Endodermal cell (in vitro differentiated cells): ENCODE measurements at regions not wholly inside any gene's neighbourhood (a gene's known extent, or its start where the extent isn't known, plus 50 kb on each side); places are given as distances from the start of the nearest gene placed in this dataset.

Experiments used
- DNase-seq: peaks from one replicate; pipeline ENCODE4 v3.0.0-alpha.2; 2017
- H3K27ac ChIP-seq: 2 replicates; pipeline ENCODE4 v1.5.1; 2013; ENCODE audit warnings: mild to moderate bottlenecking, low read depth, low read length, moderate library complexity
- H3K27me3 ChIP-seq: 2 replicates; pipeline ENCODE4 v1.6.1; 2013; ENCODE audit warnings: mild to moderate bottlenecking, low read length, moderate library complexity; ENCODE audit not compliant: insufficient read depth, control insufficient read depth, poor library complexity, severe bottlenecking
- H3K36me3 ChIP-seq: 2 replicates; pipeline ENCODE4 v1.7.0; 2013; ENCODE audit warnings: mild to moderate bottlenecking, low read length, moderate library complexity; ENCODE audit not compliant: control insufficient read depth, insufficient read depth
- H3K4me1 ChIP-seq: one replicate; pipeline ENCODE4 v1.7.0; 2013; ENCODE audit warnings: low read length; ENCODE audit not compliant: control insufficient read depth, insufficient read depth
- H3K4me3 ChIP-seq: 2 replicates; pipeline ENCODE4 v1.5.1; 2013; ENCODE audit warnings: mild to moderate bottlenecking, low read length, moderate library complexity
- H3K9ac ChIP-seq: 2 replicates; pipeline ENCODE4 v1.6.1; 2013; ENCODE audit warnings: mild to moderate bottlenecking, low read length, moderate library complexity; ENCODE audit not compliant: poor library complexity, severe bottlenecking; ENCODE audit errors: extremely low read depth
- H3K9me3 ChIP-seq: 2 replicates; pipeline ENCODE4 v1.6.1; 2013; ENCODE audit warnings: mild to moderate bottlenecking, low read length, moderate library complexity; ENCODE audit not compliant: control insufficient read depth
- H3K27ac Mint-ChIP-seq: 2 replicates; pipeline ENCODE4 v1.8.0; 2020; ENCODE audit warnings: mixed read lengths
- H3K27me3 Mint-ChIP-seq: 2 replicates; pipeline ENCODE4 v1.8.0; 2021; ENCODE audit warnings: mild to moderate bottlenecking, mixed read lengths; ENCODE audit not compliant: insufficient read depth
- H3K36me3 Mint-ChIP-seq: 2 replicates; pipeline ENCODE4 v1.8.0; 2020; ENCODE audit warnings: low read depth, mixed read lengths
- H3K4me1 Mint-ChIP-seq: 2 replicates; pipeline ENCODE4 v1.8.0; 2020; ENCODE audit warnings: mixed read lengths
- H3K4me3 Mint-ChIP-seq: 2 replicates; pipeline ENCODE4 v1.8.0; 2020; ENCODE audit warnings: mild to moderate bottlenecking, moderate library complexity, mixed read lengths
- H3K9me3 Mint-ChIP-seq: 2 replicates; pipeline ENCODE4 v1.8.0; 2020; ENCODE audit warnings: mild to moderate bottlenecking, mixed read lengths
- WGBS, 2 experiments: methylation state at CpG; one replicate each; pipeline versions ENCODE4 v1.1.5 to v1.1.7; 2013; ENCODE audit warnings: missing lambda C conversion rate in 2 of 2, mixed read lengths in 1 of 2; ENCODE audit not compliant: insufficient coverage in 1 of 2, insufficient read length in 1 of 2; 5-methylcytosine and 5-hydroxymethylcytosine counted together
- TF ChIP-seq, protein P1 (sequence below): fragments of 200-600 bp; sonication (generic); conservative IDR thresholded peaks from 2 replicates; pipeline ENCODE4 v1.5.0; 2021; ENCODE audit warnings: antibody characterized with exemption, mild to moderate bottlenecking

DNA sequence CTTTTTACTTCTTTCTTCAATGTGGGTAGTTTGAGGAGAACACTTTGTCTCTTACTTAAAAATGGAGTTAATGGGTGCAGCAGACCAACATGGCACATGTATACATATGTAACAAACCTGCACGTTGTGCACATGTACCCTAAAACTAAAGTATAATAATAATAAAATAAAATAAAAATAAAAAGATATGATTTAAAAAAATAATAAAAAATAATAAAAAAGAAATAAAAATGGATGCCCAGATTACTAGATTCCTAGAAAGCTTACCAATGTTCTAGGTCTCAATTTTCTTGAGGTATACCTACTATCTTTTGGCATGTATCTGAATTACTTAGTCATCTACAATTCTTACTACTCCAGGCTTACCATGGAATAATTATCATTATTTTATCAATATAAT is 2001.6 kb upstream of the CDH9 start:
- no CpG with 5 or more reads among the region's 1 CpG for WGBS, 2 experiments

DNA sequence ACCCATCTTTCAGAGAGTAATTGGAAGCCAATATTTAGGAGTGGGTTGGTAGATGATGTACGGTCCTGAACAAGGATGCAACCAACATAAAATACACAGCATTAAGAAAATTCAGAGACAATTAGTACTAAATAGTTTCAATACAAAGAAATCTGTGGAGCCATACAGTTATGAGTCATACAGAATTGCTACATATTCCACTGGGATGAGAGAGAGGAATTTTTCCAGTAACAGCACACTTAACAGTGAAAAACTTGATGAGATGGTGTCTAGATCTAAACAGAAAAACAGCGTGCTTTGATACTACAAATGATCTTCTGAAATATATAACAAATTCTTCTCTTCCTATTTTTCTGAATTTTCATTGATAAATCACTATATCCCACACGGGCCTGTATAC is 1999.3 kb upstream of the CDH9 start:
- H3K36me3 Mint-ChIP-seq, result no peaks in the 10 kb centered on the region
- Histone ChIP-seq H3K36me3 (no peaks in the 10 kb centered on the region), H3K9me3 (no peaks in the 10 kb centered on the region), H3K4me1 (no peaks in the 10 kb centered on the region), H3K9ac (no peak overlapping the region), H3K27ac (no peak overlapping the region), H3K4me3 (no peak overlapping the region), H3K27me3 (no peaks in the 10 kb centered on the region)
- no peaks in the 10 kb centered on the region for H3K9me3 Mint-ChIP-seq
- no peak overlapping the region for H3K4me3 Mint-ChIP-seq
- H3K27me3 Mint-ChIP-seq, result no peaks in the 10 kb centered on the region
- TF ChIP-seq, protein P1, sequence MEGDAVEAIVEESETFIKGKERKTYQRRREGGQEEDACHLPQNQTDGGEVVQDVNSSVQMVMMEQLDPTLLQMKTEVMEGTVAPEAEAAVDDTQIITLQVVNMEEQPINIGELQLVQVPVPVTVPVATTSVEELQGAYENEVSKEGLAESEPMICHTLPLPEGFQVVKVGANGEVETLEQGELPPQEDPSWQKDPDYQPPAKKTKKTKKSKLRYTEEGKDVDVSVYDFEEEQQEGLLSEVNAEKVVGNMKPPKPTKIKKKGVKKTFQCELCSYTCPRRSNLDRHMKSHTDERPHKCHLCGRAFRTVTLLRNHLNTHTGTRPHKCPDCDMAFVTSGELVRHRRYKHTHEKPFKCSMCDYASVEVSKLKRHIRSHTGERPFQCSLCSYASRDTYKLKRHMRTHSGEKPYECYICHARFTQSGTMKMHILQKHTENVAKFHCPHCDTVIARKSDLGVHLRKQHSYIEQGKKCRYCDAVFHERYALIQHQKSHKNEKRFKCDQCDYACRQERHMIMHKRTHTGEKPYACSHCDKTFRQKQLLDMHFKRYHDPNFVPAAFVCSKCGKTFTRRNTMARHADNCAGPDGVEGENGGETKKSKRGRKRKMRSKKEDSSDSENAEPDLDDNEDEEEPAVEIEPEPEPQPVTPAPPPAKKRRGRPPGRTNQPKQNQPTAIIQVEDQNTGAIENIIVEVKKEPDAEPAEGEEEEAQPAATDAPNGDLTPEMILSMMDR, result no peak
- 100% methylated on average over 2 of the region's 3 CpGs; no CpG with 5 or more reads in 1 of the 2 experiments for WGBS, 2 experiments
- H3K27ac Mint-ChIP-seq, result no peak overlapping the region
- H3K4me1 Mint-ChIP-seq, result peaks cover 1% of the 10 kb centered on the region
- DNase-seq, result no peak

More for the DNA sequence above, 2001.6 kb upstream of the CDH9 start:
- Histone ChIP-seq H3K36me3 (no peaks in the 10 kb centered on the region), H3K27ac (no peak overlapping the region), H3K27me3 (no peaks in the 10 kb centered on the region), H3K4me1 (peaks cover 6% of the 10 kb centered on the region), H3K9me3 (peaks cover 5% of the 10 kb centered on the region), H3K9ac (no peak overlapping the region), H3K4me3 (no peak overlapping the region)
- H3K4me1 Mint-ChIP-seq, result peaks cover 3% of the 10 kb centered on the region
- no peaks in the 10 kb centered on the region for H3K27me3 Mint-ChIP-seq
- H3K4me3 Mint-ChIP-seq, result no peak overlapping the region
- H3K36me3 Mint-ChIP-seq, result peaks cover 3% of the 10 kb centered on the region
- peaks cover 4% of the 10 kb centered on the region for H3K9me3 Mint-ChIP-seq
- no peak overlapping the region for H3K27ac Mint-ChIP-seq
- TF ChIP-seq, protein P1, result no peak
- no peak for DNase-seq

- Mint-ChIP-seq H3K9me3 (no peaks in the 10 kb centered on the region), H3K4me1 (peaks cover 3% of the 10 kb centered on the region), H3K4me3 (no peak overlapping the region), H3K27me3 (no peaks in the 10 kb centered on the region), H3K36me3 (no peaks in the 10 kb centered on the region), H3K27ac (no peak overlapping the region)
- Histone ChIP-seq H3K27me3 (no peaks in the 10 kb centered on the region), H3K27ac (no peak overlapping the region), H3K9me3 (no peaks in the 10 kb centered on the region), H3K9ac (no peak overlapping the region), H3K36me3 (no peaks in the 10 kb centered on the region), H3K4me3 (no peak overlapping the region), H3K4me1 (no peaks in the 10 kb centered on the region)
- WGBS, 2 experiments, result 100% methylated on average over 2 of the region's 4 CpGs; no CpG with 5 or more reads in 1 of the 2 experiments
- DNase-seq, result no peak
- TF ChIP-seq, protein P1, result no peak
Measured at GRCh38 chr5:29024052-29024451, 1985.7 kb upstream of the CDH9 start.
